NCI-H2227 (cell line): ENCODE measurements at regions not wholly inside any gene's neighbourhood (a gene's known extent, or its start where the extent isn't known, plus 50 kb on each side); places are given as distances from the start of the nearest gene placed in this dataset.

Experiments
- DNase-seq: peaks from one replicate; lab custom pipeline; 2025; ENCODE audit not compliant: unreplicated experiment; lab: John Stamatoyannopoulos, UW

DNA sequence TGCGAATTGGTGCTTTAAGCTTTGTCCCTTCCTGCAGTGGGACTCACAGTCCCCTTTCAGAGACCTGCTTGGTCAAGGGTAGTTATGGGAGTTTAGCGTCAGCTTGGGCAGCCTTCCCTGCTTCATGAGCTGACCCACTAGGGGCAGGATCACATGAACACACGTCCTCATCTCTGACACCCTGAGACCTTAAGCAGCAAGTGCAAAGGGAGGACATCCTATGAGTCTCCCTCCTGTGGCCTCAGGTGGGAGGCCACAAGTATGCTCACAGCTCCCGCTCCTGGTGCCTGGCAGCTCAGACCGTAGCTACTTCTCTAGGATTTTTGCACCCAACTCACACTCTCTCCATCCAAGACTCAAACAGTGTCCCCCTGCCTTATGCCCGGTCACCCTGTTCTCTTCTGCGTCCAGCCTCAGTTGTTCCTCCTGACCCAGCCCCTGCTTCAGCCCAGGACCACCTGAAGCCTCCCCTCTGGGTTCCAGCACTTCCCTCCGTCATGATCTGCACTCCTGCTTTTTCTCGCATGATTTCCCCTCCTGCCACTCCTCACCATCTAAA lies 136.6 kb upstream of the FAM20C start:
- DNase-seq = no peak

DNA sequence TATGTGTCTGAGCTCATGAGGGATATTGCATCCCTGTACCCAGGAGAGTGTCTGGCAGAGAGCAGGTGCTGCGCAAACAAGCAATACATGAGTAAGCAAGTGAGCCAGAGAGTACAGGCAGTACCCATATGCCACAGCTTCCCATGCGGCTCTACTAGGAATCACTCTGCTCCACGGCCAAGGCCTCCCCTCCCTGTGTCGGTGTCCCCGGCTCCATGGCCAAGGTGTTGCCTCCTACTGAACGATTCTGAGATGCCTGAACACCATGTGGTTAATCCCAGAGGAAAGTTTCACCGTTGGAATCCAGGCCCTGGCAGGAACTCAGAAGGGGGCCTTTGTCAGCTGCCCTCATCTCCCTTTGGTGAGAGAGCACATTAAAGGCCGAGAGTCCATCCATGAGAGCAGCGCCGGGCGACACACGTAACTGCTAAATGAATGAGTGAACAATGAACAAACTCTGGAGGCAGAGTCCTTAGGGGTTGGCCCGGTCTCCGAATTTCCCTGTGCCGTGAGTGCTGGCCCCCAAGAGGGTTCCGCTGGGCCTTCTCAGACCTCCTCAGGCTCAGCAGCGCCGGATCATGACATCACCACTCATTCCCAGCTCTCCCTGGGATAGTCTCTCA lies 136.0 kb upstream of the FAM20C start:
- no peak for DNase-seq

DNA sequence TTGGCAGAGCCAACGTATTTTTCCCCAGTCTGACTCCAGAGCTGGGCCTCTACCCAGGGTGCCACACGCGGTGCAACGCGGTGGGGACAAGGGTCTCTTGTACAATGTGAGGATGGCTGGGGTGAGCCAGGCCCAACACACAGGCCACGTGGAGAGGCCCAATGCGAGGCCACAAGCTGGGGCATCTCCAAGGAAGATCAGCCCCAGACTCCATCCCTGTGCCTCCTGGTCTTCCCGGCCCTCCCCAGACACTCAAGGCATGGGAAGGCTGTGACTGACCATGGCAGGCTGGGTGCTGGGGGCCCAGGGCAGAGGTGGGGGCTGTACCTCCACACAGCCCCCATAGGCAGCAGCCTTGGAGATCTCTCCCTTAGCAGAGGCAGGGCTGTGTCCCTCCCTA lies 135.3 kb upstream of the FAM20C start:
- no peak for DNase-seq

DNA sequence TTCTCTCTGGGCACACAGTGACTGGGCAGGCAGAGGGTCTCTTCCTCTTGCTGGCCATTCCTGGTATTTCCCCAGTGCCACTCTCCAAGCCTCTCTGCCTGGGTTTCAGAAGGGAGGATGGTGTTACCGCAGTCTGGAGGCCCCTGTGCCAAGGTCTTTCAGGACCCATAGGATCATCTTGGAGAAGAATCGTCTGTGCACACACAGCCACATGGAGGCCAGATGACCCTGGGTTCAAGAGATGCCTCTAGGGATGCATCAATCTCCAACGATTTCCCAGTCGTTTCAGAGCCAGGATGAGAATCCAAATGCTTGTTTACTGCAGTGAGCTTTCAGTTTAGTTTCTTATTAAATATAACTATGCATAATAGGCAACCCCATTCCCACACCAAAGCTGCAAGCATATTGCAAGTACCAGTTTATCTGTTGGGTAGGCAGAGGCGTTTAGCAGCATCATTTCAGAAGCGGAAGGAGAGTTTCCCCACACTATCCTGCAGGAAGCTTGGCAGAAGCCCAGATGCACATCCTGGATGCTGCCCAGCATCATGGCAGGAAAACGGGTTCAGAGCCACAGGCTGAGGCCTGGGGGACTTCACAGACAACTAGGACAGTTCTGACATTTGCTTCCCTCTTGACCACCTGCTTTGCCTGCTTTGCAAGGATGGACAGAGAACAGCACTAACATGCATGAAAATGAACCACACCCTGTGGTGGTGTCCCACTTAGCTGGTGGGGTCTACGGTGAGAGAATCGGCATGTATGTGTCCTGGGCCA lies 134.7 kb upstream of the FAM20C start:
- DNase-seq = no peak

DNA sequence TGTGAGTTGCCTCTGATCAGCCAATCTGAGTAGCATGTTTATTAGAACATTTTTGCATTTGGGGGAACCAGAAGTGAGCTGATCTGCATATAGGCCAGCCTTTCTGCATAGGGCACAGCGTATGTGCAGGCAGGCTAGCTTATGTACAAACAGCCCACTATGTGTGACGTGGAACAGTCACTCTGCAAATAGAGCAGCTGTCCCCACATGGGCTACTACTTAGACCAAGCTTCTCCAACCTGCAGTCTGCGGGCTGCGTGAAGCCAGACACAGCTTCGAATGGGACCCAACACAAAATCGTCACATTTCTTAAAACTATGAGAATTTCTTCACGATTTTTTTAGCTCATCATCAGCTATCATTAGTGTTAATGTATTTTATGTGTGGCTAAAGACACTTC lies 134.1 kb upstream of the FAM20C start:
- no peak for DNase-seq

DNA sequence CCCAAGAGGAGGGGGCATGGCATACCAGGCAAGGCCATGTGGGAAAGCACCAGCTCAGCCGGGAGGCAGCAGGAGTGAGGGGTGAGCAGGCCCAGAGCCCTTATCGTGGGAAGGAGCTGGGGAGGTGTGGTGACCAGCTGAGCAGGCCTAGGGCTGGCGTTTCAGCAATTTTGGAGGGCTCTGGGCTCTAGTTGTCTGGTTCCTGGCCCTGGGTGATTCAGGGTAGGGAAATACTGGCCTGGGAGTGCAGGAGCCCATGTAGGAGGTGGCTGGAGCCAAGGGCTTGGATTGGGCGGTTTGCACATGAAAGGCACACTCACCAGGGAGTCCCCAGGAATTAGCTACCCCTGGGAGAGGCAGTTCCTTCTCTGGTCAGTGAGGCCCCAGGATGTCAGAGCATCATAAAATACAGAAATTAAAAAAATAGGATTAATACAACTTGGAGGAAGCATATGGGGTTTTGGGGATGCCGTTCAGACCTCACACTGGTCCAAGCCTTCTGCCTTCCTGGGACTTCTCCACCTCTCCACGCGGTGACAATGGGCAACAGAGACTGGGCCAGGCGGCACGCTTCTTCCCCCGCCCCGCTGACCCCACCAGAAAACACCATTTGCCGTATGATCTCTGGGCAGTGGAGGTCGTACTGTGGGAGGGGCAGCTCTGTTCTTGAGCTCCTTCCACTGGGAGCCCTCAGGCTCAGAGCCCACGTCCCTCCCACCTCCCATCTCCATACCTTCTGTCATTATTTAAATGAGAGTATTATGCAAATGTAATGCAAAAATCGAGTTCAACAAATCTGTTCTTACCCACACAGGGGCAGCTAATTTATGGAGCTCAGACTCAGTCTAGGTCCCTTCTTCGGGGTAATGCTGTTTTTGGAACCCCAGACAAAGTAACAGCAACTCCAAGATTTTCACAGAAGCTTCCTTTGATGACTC lies 133.0 kb upstream of the FAM20C start:
- DNase-seq = no peak

DNA sequence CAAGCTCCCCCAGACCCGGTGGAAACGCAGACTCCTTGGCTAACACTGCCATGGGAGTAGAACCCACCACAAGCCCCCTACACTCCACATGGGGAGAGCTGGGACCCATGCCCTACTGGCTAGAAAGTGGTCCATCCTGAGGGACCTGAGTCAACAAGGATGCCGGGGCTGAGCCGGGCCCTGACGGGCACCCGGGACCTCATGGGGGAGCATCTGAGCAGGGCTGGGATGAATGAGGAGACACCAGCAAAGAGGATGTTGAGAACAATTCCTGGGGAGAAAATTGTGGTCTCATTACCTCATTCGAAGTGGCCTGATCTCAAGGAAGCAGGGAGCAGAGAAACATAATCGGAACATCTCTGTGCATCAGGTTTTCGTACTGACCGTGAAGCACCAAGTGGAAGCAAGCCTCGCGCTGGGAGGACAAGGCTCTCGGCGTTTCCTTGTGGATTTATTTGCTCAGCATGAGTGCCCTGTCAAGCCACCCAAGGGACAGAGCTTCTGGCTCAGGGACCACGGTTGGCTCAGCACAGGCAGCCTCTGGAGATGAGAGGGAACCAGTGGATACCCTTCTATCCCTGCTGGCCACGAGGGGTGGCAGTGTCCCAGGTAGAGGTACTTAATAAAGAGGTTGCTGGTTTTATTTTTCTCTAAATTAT lies 132.2 kb upstream of the FAM20C start:
- DNase-seq = no peak

DNA sequence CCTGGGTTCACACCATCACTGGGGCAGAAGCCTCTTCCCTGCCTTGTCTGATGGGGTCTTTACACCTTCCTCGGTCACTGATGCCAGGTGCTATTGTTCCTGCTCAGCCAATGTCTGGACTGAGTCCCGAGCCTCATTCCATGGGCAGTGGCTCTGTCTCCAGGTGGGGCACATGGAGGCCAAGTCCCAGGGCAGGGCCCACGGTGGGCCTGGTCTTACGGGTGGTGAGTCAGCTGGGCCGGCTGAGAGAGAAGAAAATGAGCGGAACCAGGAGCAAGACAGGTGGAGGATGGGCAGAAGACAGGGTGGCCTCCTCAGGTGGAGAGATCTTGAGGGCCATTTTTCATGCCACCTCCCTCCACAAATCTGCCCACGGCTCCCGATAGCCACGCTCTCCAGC lies 131.7 kb upstream of the FAM20C start:
- DNase-seq = no peak

DNA sequence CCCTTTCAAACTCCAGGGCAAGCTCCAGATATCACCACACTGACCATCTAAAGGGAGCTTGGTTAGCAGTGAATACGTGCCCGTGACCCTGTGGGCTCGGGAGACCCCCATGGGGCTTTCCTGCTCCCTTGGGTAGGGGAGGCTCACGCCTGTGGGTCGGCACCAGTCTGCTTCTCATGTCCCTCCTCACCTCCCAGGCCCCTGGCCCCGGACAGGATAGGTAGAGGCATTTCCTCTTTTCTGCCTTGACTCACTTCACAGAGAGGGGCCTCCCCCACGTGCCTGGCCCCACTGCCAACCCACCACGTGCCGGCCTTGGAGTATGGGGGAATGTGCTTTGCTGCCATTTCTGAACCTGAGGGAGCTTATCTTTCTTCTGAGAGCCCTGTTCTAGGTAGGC lies 131.3 kb upstream of the FAM20C start:
- no peak for DNase-seq

DNA sequence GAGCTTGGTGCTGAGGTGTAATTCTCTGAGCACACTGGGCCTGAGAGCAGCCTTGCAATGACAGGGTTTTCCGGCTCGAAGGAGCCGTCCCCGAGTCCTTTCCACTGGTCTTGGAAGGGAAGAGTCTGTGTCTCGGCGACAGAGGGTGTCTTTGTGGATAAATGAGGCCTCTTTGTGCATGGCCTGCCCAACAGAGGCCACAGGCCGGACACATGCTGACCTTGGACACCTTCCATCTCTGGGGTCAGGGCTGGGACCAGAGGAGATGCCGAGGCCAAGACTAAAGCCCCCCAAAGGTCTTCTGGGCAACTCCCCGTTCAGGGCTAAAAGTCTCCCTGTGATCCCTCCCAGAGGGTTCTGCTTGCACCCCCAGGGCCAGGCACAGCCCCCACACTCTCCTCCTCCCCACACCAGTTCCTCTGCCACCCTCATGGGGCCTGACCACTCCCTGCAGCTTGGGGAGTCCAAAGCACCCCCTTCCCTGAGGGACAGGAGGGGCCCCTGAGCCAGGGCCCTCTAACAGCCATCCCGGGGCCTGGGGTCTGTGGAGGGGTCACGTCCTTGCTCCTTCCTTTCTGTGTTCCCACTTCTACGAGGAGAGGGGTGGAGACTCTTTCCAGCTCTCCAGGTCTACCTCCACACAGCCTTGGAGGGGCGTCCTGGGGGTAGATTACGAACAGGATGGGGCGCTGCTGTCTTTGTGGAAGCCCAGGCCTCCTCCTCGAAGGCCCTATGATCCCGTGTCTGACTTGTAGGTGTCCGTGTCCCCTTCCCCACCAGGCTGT lies 130.6 kb upstream of the FAM20C start:
- DNase-seq = no peak

DNA sequence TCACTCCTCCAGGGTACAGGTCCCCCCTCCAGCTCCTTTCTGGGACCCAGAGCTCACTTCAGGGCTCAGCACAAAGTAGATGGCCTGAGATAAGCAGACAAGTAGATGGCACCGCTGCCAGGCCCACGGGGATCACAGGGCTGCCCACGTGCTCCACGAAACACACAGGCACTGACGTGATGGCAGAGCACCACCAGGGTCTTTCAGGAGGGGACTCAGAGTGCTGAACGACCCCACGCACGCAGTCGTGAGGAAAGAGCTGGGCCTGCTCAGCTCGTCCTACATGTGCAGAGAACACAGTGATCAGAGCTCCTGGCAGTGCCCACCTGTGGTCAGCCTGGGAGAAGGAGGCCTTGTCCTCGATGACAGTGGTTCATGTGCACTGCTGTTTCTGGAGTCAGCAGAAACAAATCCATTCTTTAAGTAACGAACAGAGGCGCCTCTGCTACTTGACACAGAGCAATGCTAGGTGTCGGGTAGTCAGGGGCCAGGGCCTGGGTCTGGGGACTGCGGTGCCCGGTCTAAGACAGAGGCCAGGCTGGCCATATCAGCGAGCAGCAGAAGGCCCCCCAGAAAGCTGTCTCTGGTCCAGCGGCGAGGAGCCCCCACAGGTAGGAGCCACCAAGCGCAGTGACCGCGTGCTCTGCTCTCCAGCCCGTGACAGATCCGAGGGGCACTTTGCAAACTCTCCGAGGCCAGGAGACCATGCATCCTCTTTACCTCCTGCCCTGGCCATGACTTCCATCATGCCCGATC lies 129.8 kb upstream of the FAM20C start:
- no peak for DNase-seq

DNA sequence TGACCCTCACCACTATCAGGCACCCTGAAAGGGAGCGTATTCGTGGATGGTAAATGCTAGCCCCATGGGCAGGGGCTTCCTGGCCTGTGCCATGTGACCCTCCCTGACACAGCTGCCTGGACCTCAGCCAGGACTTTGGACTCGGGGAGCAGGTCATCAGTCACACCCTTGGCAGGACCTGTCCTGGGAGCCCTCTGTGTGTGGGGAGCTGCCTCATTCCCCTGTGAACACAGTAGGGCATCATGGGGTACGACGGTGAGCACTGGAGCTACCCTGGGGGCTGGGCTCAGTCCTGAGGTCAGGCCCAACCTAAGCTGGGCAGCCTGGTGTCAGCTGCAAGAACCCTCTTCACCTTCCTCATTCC lies 129.3 kb upstream of the FAM20C start:
- DNase-seq = no peak

DNA sequence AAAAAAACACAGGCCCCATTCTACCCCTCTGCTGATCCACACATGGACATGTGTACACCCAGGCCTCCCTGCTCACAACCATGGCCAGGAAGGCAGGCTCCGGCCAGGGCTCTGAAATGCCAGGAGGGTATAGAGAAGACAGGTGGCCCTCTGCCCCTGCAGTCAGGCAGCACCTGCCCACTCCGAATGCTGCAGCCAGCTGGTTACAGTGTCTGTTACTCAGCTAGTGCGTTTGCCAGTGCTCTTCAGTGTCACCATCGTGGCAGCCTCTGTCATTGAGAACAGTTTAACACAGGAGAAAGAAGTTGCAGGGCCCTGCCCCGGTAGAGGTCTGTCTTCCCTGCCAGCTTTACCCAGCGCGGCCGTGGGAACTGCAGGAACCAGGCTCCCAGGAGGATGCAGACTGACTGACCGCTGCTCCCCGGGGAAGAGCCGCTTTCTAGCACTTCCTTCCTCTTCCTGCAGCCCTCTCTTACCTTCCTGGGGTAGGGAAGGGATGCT lies 128.8 kb upstream of the FAM20C start:
- no peak for DNase-seq

DNA sequence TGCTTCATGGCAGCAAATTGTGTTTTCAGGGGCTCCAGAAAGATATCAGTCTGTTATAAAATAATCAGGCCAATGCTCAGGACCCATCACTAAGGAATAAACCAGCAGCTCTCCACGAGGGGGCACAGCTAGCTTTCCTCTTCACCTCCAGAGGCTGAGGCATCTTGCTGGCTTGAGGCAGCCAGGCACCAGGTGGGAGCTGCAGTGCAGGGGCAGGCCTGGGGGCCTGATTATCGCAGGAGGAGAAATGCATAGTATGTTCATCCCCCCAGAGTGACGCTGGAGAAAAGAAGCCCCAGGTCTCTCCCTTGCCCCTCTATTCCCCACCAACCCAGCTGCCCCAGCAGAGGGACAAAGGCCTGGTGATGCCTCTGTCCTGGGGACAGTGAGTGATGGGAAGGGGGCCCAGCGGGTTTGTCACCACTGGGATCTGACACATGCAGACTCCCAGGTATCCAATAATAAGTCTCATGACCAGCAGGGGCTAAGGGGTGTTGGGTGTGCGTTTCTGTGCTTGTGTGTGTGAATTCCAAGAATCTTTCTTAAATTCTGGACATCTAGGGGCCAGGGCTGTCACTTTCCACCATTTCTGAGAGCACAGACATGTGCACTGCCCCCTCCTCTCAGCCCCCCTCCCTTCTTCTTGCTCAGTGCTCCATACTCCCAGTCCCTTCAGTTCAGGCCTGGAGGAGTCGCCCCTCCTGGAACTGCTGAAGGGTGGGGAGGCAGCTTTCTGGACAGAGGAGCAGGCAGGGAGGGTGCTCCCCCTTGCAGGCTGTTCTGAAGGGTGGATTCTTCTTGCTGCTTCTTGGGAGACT lies 128.1 kb upstream of the FAM20C start:
- peak; percentile 67 for DNase-seq

DNA sequence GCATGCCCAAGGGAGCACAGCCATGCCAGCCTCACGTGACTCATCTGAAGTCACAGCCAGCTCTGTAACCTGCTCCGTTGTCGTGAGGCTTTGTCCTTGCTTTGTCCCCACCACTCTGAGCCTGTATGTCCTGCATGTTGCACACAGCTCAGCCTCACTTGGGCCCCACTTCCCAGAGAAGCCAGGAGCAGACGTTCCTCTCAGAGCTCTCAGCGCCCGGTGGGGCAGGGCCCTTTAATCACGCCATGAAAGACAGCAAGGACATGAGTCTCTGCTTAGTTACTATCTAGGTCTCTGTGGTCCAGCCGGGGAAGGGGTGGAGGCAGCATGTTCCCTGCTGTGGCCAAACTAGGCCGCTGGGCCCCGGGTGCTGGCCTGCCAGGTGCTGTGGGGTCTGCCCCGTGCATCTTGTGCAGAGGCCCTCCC lies 127.4 kb upstream of the FAM20C start:
- no peak for DNase-seq

DNA sequence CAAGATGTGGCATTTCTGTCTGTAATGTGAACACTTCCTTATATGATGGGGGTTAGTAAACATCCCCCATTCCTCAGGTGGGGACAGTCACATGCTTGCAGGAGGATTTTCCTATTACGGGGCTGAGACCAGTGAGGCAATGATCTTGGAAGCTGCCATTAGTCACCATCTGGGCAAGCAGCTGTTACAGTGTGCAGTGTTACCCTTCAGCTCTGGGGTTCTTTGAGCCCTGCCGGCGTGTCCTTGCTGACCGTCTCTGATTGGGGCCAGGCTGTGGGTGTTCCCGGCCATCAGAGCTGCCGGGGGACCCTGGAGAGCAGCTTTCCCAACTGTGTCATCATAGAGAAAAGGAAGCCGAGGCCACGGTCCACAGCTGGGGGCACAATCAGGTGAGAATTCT lies 126.8 kb upstream of the FAM20C start:
- no peak for DNase-seq

DNA sequence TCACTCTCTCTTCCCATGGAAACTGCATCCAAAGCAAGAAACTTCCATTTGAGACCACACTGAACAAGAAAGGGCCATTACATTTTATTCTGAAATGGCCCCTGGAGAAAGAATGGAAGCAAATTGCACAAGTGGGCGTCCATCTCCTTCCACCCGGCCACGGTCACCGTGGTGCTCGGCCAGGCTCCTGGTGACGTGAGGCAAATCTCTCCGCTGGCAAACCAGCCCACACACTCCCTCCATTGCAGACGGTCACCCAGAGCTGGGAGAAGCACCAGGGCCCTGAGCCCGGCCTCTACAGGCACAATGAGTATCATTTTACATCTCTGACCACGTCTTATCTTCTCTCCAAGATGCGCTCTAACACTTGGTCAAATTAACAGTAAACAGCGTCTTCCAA lies 126.1 kb upstream of the FAM20C start:
- DNase-seq = no peak

DNA sequence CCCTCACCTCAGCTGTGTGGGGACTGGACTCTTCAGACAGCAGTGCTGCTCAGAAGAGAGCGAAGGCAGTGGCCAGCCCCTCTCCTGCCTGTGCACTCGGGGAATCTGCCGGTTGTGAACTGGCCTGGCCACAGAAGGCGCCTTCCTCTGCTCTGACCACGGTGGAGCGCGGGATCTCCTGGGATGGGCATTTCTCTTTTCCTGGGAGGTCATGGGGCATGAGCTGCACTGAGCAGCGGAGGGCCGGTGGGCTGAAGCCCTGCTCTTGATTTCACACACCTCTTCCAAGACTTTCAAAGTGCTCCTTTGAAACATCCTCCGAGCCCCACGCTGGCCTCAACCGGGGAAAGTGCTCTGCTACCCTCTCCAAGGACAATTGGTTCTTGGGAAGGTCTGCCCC lies 125.6 kb upstream of the FAM20C start:
- DNase-seq = no peak
